ENCODE measurements at regions not wholly inside any gene's neighbourhood (a gene's known extent, or its start where the extent isn't known, plus 50 kb on each side); places are given as distances from the start of the nearest gene placed in this dataset.

DNA sequence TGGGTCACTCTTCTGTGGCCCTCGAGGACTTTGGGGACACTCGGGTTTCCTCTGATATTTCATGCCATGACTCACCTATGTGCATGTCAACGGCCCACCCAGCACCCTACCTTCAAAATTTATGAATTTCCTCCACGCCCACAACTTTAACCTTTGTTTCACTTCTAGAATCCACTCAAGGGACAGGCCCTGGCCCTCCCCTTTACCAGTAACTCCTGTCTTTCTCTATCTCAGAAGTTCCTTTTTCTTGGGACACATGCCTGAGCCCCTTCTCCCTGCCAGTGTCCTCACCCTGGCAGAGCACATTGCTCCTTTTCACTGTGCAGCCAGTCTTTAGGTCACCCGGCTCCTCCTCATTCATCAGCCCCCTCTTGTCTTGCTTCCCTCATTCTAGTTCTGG is 282.5 kb upstream of the KLF6 start:
- no peak overlapping the region for H3K4me3 ChIP-seq (ENCODE audit: low read depth, low read length)
- TF ChIP-seq, protein P1, sequence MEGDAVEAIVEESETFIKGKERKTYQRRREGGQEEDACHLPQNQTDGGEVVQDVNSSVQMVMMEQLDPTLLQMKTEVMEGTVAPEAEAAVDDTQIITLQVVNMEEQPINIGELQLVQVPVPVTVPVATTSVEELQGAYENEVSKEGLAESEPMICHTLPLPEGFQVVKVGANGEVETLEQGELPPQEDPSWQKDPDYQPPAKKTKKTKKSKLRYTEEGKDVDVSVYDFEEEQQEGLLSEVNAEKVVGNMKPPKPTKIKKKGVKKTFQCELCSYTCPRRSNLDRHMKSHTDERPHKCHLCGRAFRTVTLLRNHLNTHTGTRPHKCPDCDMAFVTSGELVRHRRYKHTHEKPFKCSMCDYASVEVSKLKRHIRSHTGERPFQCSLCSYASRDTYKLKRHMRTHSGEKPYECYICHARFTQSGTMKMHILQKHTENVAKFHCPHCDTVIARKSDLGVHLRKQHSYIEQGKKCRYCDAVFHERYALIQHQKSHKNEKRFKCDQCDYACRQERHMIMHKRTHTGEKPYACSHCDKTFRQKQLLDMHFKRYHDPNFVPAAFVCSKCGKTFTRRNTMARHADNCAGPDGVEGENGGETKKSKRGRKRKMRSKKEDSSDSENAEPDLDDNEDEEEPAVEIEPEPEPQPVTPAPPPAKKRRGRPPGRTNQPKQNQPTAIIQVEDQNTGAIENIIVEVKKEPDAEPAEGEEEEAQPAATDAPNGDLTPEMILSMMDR (IDR thresholded peaks at IDR 0.05; ENCODE audit: low read depth, low read length, missing control alignments), result no peak
- no peak for DNase-seq (ENCODE audit: low read depth)

DNA sequence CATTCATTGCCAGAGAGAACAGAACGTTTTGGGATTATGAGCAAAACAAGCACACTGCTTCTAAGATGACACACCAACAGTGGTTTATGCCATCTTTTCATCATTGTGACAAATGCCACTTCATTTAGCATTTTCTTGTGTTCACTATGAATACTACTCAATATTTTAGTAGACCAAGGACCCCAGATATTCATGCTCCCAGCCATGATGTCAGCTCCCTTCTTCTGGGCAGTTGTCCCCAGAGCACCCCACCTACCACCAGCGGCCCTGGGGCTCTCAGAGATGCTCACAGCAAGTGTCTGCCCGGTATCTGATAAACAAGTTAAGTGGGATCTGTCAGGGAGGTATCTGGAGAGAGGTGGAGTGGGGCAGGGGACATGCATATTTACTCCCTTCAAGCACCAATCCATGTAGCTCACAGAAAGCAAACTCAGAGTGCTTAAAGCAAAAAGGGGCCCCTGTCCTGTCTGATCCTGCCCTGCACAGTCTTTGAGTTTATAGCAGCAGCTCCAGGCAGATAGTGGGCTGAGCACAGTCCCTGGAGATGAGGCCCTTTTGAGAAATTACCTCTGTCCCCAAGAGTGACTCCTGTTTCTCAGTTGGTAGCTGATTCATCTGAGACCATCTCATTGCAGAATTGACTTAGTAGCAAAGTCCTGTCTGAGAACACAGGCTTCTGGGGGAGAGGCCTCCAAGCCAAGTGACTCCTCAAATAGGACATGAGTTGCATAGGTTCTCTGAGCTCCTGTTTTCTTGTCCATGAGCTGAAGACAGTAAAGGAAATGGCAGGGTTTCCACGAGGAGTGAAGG is 281.8 kb upstream of the KLF6 start:
- DNase-seq (ENCODE audit: low read depth), result no peak
- H3K4me3 ChIP-seq (ENCODE audit: low read depth, low read length), result no peak overlapping the region
- TF ChIP-seq, protein P1 (IDR thresholded peaks at IDR 0.05; ENCODE audit: low read depth, low read length, missing control alignments), result no peak

DNA sequence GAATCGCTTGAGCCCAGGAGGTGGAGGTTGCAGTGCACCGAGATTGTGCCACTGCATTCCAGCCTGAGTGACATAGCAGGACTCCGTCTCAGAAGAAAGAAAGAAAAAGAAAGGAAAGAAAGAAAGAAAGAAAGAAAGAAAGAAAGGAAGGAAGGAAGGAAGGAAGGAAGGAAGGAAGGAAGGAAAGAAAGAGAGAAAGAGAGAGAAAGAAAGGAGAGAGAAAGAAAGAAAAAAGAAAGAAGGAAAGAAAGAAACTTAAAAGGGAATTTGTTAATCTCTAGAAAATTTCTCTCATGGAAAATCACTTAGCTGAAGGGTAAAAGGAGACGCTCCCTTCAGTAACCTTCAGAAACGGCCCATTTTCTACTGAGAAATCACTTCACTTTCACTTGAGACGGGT is 279.5 kb upstream of the KLF6 start:
- H3K4me3 ChIP-seq (ENCODE audit: low read depth, low read length), result no peak overlapping the region
- TF ChIP-seq, protein P1 (IDR thresholded peaks at IDR 0.05; ENCODE audit: low read depth, low read length, missing control alignments), result no peak
- no peak for DNase-seq (ENCODE audit: low read depth)

DNA sequence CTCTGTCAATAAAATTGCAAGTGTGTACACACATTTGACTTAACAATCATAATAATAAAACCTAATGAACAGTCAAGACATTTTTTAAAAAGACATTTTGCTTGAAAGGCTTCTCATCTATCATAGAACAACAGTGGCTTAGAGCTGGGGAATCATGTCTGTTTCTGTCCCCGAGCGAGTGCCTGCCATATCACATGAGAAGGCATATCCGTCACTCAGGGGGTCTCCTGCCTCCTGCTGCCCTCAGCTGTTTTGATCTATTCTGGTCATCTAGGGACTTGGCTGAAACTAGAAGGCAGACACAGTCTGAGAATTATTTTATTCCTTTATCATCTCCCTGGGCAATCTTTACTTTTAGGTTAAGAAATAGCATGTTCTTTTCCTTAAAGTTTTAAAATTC is 278.7 kb upstream of the KLF6 start:
- TF ChIP-seq, protein P1 (IDR thresholded peaks at IDR 0.05; ENCODE audit: low read depth, low read length, missing control alignments), result no peak
- H3K4me3 ChIP-seq (ENCODE audit: low read depth, low read length), result no peak overlapping the region

DNA sequence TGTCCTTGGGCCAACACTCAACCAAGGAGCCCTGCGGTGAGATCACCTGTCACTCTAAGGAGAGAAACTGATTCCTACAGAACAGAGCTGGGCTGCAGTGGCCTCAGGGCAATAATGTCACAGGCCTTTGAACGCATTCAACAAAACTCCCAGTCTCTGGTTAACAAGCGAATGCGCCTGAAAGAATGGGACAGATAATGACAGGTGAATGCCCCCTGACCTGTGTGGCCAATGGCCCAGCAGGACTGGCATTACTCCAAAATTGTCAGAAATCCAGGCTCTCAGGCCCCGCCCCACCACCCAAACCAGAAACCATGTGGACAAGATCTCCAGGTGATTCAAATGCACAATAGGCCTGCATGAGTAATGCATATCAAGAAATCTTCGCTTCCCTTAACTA is 277.7 kb upstream of the KLF6 start:
- TF ChIP-seq, protein P1 (IDR thresholded peaks at IDR 0.05; ENCODE audit: low read depth, low read length, missing control alignments), result no peak
- no peak overlapping the region for H3K4me3 ChIP-seq (ENCODE audit: low read depth, low read length)
- no peak for DNase-seq (ENCODE audit: low read depth)

More for the DNA sequence above, 278.7 kb upstream of the KLF6 start:
- DNase-seq (ENCODE audit: low read depth), result no peak

DNA sequence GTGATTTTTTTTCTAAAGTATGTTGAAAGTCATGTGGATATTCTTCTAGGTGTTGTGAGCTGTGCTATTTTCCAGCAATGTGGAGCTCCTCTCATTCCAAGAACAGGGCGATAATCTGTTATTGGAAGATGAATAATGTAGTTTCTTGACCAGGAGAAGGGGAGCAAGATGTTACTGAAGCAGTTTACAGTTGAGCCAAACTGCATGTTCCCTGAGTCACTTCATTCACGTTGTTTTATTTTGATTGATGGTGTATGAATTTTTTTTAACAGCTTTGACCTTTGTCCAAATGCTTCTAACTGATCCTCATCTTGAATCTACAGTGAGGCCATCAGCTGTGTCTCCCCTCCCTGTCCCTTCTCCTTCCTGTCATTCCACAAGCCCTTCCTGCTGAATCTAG is 277.1 kb upstream of the KLF6 start:
- TF ChIP-seq, protein P1 (IDR thresholded peaks at IDR 0.05; ENCODE audit: low read depth, low read length, missing control alignments), result no peak
- DNase-seq (ENCODE audit: low read depth), result no peak
- H3K4me3 ChIP-seq (ENCODE audit: low read depth, low read length), result no peak overlapping the region

DNA sequence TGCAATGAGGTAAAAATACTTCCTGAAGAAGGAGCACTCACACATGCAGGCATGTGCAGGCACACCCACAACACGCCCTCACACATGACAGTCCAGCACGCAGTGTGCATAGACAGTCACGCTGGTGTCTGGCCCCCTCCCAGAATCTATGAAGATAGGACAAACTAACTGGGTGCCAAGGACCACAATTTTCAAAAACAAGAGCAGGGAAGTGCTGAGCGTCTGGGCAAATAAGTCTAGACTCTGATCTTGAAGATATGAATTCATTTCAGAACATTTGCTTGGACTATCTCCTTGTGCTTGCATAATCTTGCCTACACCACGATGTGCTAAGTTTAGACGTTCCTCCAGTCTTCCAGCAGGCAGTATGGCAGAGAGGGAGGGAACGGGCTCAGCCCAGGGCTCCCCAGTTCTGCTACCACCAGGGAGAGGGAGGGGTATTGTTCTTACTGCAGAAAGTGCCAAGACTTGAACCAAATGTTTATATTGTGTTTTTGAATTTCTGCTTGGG is 276.5 kb upstream of the KLF6 start:
- H3K4me3 ChIP-seq (ENCODE audit: low read depth, low read length), result no peak overlapping the region
- no peak for DNase-seq (ENCODE audit: low read depth)
- TF ChIP-seq, protein P1 (IDR thresholded peaks at IDR 0.05; ENCODE audit: low read depth, low read length, missing control alignments), result no peak

Measured in GM12864 (cell line).